ENCODE measurements at regions not wholly inside any gene's neighbourhood (a gene's known extent, or its start where the extent isn't known, plus 50 kb on each side); places are given as distances from the start of the nearest gene placed in this dataset.
"Not testable (repeated sequence)": the region's sequence is repeated elsewhere in the genome, so short reads cannot be mapped to it uniquely, and the experiment has no call there.

DNA sequence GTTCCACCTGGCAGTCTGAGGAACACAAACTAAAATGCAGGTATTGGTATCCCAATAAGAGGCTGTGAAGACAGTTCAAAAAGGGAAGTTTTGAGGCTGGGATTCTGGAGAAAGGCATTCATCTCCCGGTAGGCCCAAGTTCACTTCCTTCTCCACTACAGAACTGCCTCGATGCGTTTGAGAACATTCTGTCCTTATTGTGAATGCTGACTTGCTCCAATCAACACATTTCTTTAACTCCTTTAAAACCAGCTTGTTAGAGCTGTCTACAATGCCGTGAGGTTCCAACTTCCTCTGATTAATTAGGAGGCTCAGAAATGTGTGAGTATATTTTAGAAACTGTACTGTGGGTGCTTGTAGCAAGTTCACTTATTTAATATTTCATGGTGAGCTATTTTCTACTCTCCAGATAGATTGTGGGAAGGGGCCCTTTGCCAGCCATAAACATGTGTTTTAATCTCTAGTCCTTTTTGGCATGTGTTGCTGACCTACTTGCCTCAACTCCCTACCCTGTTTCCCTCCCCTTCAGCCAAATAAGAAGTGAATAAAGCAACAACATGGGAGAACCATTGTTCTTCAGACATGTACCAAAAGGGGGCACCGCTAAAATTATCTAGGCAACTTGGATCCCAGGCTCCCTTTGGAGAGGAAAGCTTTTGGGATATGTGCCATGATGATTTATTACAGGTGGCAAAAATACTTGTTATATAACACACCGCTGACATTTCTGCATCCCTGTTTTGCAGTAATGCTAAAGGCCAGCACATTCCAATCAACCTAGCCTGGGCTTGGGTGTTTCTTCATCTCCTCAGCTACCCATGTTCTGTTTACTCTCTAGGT, 245.6 kb downstream of the BLID start:
- DNase-seq (ENCODE audit: low spot score), result no peak
- FAIRE-seq, result no peak

DNA sequence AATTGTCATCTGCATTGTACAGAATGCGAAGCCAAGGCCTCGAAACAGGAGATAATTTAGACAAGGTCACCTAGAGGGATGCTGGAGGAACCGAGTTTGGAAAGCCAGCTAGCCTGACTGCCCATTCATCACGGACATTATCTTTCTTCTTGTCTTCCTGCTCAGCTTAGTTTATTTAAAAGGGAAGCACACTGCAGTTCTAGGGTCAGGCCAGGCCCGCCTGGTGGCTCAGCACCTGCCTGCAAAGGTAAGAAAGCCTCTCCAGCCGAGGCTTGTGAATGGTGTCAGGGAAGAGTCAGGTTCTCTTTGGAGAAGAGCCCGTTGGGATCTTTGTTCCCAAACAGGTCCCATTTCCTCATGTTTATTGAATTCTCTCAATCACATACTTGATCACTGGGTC, 246.5 kb downstream of the BLID start:
- FAIRE-seq (no peak), DNase-seq (ENCODE audit: low spot score) (no peak)

- no peak for FAIRE-seq
- DNase-seq (ENCODE audit: low spot score), result no peak
Measured at GRCh38 chr11:121866754-121867153, 249.3 kb downstream of the BLID start.

DNA sequence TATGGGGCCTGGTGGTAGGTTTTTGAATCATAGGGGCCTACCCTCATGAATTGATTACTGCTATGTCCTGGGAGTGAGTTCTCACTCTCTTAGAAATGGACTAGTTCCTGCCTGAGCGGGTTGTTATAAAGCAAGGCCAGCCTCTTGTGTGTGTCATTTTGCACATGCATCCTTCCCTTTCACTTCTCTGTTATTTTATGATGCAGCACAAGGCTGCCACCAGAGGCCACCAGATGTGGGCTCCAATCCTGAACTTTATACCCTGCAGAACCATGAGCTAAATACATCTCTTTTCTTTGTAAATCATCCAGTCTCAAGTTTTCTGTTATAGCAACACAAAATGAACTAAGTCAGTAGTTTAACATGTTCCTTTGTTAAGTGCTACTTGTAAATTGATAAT, 251.4 kb downstream of the BLID start:
- DNase-seq (ENCODE audit: low spot score), result no peak
- no peak for FAIRE-seq

- FAIRE-seq, result no peak
Measured at GRCh38 chr11:121863126-121863525, 252.9 kb downstream of the BLID start.

DNA sequence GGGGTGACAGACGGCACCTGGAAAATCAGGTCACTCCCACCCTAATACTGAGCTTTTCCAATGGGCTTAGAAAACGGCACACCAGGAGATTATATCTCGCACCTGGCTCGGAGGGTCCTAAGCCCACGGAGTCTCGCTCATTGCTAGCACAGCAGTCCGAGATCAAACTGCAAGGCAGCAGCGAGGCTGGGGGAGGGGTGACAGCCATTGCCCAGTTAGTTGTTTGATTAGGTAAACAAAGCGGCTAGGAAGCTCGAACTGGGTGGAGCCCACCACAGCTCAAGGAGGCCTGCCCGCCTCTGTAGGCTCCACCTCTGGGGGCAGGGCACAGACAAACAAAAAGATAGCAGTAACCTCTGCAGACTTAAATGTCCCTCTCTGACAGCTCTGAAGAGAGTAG, 260.9 kb downstream of the BLID start:
- not testable (repeated sequence) for DNase-seq (ENCODE audit: low spot score); FAIRE-seq

More at GRCh38 chr11:121863126-121863525, 252.9 kb downstream of the BLID start:
- no peak for DNase-seq (ENCODE audit: low spot score)

GRCh38 chr11:121844016-121844415, 272.0 kb downstream of the BLID start:
- DNase-seq (ENCODE audit: low spot score), result no peak
- FAIRE-seq, result no peak

DNA sequence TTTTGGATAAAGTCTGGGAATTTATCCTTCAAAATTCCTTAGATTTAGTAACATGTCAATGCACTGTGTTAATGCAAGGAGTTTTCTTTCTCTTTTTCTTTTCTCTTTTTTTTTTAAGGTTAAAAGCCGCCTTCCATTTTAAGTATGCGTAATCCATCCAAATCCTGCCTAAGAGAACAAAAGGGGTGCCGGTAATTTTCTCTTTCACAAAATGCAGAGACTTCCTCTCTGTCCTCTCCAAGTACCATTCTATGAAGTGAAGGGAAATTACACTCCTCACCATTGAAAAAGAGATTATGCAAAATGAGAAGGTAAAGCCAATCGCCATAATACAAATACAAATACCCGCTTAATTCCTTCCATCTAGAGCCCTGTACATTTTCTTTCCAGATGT, 273.8 kb downstream of the BLID start:
- FAIRE-seq (no peak), DNase-seq (ENCODE audit: low spot score) (no peak)

DNA sequence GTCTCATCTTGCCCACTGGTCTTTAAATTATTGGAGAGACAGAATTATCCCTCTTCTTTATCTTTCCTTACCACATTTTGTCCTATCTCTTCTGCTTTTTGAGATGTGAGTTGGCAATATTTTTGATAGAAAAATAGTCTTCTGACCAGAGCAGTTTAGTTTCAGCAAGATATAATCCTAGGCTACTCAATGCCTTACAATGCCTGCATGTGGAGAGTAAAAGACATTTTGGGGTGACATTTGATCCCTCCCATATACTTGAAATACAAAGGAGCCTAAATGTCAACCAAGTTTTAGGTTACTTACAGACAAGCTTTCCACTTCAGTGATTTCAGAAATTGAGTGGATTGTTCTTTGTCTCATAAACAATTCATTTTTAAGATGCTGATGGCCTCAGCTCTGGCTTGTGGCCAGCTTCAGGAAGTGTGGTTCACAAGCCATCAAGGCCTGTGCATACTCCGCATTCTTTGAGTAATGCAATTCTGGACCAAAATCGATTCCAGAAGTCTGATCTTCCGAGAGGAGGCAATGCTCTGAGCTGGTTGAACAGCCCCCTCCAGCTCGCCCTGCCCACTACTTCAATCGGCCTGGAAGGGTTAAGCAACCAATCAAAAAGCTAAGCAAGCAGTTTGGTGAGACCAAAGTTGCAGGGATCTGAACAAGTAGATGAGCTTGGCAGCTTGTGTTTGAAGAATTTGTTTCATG, 274.4 kb downstream of the BLID start:
- DNase-seq (ENCODE audit: low spot score), result peak; percentile 56
- FAIRE-seq, result no peak

DNA sequence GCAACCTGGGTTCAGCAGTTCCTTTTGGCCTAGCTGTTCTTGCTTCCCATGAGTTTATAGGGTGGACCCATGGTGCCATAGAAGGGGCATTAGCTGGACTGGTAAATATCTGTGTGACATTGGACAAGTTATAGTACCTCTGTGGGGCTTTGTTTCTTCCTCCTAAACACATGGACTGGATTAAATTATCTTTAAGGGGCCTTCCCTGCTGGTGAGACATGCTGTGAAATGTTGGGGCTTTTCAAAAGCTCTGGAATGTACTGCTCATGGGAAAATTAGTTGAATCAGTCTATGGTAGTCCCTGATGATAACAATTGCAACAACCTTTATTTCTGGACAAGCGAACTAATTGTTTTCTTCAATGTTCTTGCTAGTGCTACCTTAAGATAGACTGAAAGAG, 276.2 kb downstream of the BLID start:
- FAIRE-seq, result no peak
- no peak for DNase-seq (ENCODE audit: low spot score)

GRCh38 chr11:121838571-121838970, 277.4 kb downstream of the BLID start:
- FAIRE-seq (no peak), DNase-seq (ENCODE audit: low spot score) (no peak)

GRCh38 chr11:121833970-121834369, 282.0 kb downstream of the BLID start:
- FAIRE-seq (no peak), DNase-seq (ENCODE audit: low spot score) (no peak)

DNA sequence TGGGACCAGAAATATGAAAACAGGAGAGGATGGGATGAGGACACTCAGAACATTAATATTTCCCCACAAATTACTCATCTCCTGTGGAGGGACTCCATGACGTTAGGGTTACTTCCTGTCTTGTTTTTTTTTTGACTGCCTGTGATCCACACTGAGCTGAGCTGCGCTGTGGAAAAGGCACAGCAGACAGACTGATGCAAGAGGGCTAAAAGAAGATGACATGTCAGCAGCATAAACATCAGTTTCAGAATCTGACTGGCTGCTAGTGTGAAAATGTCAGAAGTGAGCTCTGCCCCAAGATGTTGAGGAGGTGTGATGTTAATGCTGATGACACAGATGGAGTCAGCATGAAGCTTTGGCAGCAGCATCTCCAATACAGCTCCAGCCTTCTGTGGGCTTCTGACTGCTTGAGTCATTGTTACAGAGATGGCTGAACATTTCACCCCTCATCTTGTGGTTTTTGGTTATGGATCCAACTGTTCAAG, 286.8 kb downstream of the BLID start:
- DNase-seq (ENCODE audit: low spot score), result peak; percentile 45

GRCh38 chr11:121814962-121815361, 301.1 kb downstream of the BLID start:
- DNase-seq (ENCODE audit: low spot score) (no peak), FAIRE-seq (no peak)

More for the DNA sequence above, 286.8 kb downstream of the BLID start:
- no peak for FAIRE-seq

GRCh38 chr11:121814296-121814695, 301.7 kb downstream of the BLID start:
- DNase-seq (ENCODE audit: low spot score) (no peak), FAIRE-seq (no peak)

DNA sequence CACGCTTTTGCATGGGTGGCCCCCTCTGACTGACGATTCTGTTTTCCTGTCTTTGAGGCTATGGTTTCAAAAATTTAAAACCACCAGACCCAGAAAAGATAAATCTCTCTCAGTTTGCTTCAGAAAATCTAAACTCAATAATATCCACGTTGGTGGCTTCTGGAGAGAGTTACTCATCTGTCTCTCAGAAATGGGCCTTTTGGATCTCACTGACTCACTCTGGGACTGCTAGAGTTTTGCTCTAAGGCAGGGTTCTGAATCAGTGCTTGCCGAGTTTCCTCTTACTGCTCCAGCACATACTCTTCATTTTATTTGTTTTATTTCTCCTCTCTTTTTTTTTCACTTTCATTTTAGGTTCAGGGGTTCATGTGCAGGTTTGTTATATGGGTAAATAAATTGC, 305.7 kb downstream of the BLID start:
- DNase-seq (ENCODE audit: low spot score) (no peak), FAIRE-seq (no peak)

DNA sequence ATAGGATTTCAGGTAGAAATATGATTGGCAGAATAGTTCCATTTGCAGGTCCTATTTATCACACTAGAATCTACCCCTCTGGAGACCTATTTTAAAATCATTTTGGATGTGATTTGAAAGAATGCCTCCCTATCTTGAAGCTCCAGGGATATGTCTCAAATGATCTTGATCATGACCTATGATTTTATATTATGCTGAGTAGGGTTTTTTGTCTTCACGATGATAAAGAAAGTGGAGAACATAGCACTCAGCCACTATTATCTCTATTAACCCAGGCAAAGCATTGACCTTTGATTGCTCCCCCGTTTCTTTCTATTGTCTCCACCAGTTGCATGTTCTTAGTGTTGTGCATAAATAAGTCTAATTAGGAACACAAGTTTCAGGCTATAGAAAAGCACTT, 307.9 kb downstream of the BLID start:
- no peak for FAIRE-seq

DNA sequence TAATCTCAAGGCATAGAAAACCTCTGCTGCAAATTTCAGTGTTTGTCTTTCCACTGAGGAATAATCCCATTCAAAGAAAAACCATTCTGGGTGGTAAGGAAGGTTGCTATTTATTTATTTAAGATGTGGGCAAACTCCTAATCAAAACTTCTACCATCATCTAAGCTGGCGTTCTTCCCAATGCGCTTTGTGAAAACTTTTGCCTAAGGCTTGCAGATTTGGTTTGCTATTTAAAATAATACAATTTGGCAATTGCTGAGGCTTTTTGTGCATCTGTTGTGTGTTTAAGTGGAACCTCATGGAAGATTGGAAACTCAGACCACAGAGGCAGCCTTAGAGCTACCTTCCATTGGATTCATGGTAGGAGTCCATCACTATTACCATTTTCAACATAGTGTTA, 309.0 kb downstream of the BLID start:
- FAIRE-seq (no peak), DNase-seq (ENCODE audit: low spot score) (no peak)

More for the DNA sequence above, 307.9 kb downstream of the BLID start:
- DNase-seq (ENCODE audit: low spot score), result no peak

GRCh38 chr11:121802542-121802941, 313.5 kb downstream of the BLID start:
- DNase-seq (ENCODE audit: low spot score), result no peak
- FAIRE-seq, result no peak

GRCh38 chr11:121801781-121802180, 314.2 kb downstream of the BLID start:
- FAIRE-seq (no peak), DNase-seq (ENCODE audit: low spot score) (no peak)

- DNase-seq (ENCODE audit: low spot score), result no peak
- no peak for FAIRE-seq
Measured at GRCh38 chr11:121801394-121801748, 314.6 kb downstream of the BLID start.

GRCh38 chr11:121800731-121801393, 315.2 kb downstream of the BLID start:
- FAIRE-seq, result no peak
- DNase-seq (ENCODE audit: low spot score), result no peak

Measured in urothelium cell line (cell line).